Endothelial cell of hepatic sinusoid (primary cell): ENCODE measurements at regions not wholly inside any gene's neighbourhood (a gene's known extent, or its start where the extent isn't known, plus 50 kb on each side); places are given as distances from the start of the nearest gene placed in this dataset.
"Not testable (repeated sequence)": the region's sequence is repeated elsewhere in the genome, so short reads cannot be mapped to it uniquely, and the experiment has no call there.

Experiments used
- in situ Hi-C: cut with HindIII; loops from 2 replicates; pipeline ENCODE4 v1.10.0; 2017; ENCODE audit warnings: low sequenced_read_pairs

GRCh38 chr6:11961923-11962322, 50.2 kb upstream of the HIVEP1 start:
- in situ Hi-C loops = no loop called here

DNA sequence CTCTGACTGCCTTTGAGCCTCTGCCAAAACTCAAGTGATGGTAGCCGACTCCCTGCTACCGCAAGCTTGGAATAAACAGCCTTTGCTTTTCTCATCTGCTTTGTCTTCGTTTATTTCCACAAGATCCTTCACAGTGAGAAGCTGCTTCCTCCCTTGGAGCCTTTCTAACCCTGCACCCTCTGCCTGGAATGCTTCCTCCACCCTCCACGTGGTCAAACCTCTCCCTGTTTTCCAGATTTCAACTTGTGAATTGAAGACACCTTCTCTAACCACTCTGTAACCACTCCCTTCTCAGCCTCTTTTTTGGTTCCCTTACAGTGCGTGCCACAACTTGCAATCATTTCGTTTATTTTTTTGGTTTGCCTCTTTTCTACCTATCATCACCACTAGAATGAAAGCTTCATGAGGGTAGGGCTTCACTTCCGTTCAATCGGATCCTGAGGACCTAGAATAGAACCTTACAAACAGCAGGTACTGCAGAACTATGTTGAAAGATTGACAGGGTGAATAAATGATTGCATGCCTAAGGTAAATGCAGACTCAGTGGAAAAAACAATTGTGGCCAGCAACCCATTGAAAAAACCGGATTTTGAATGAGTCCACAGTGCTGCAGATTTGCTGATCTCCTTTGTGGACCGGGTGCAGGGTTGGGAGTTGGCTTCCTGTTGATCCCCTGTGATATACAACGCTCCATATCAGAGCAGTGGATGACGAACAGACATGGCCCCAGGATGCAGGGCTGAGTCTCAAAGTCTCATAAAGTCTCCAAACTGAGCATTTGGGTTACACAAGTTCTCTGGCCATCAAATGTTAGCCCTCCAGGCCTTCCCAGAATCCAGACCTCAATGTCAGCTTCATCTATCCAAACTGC, 51.0 kb upstream of the HIVEP1 start:
- in situ Hi-C loops = no loop called here

- in situ Hi-C loops = no loop called here
These were observed 55.3 kb upstream of the HIVEP1 start for GRCh38 chr6:11956781-11957180.

GRCh38 chr6:11953641-11954040, 58.5 kb upstream of the HIVEP1 start:
- in situ Hi-C loops = no loop called here

DNA sequence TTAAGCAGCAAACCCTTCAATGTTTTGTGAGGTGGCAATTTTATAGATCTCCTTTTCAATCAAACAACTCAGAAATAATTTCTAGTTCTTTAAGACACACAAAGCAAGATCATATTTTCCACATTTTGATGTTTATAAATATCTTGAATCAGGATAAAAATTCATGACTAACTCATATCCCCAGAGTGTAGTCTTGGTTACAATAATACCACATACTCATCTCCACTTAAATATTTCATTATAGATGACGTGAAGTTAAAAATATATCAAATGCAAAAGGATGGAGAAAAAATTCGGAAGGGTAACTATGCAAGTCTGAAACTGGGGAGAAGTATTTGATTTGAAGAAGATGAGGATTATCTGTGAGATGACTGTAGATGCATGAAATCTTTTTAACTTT, 59.8 kb upstream of the HIVEP1 start:
- in situ Hi-C loops = no loop called here

DNA sequence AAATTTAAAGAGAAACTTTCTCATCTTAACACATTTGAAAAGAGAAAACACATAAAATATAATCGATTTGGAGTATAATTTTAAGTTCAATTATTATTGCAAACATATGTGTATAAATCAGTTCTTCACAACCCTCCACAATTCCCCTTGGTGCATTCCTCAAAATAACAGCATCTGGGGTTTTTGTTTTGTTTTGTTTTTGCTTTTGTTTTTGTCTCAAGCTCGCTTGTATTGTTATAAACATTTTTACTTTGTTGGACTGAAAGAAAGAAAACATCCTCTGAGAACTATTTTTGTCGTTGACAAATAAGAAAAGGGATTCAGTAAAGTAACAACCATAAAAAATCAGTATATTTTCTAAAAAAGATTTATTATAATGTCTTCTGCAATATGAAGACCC, 60.2 kb upstream of the HIVEP1 start:
- in situ Hi-C loops = no loop called here

- in situ Hi-C loops = no loop called here
These were observed 62.0 kb upstream of the HIVEP1 start for GRCh38 chr6:11950109-11950508.

DNA sequence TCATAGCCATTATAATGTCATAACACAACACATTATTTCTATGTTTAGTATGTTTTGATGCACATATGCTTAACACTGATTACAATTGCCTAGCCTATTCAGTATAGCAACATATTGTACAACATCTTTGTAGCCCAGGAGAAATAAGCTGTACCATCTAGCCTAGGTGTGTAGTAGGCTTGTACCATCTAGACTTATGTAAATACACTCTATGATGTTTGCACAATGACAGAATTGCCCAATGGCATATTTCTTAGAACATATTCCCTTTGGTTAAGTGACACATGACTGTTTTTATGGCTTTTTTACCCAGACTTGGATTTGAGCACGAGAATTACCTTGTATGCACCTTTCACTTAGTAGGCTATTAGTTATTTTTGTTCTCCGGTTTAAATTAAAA, 64.5 kb upstream of the HIVEP1 start:
- in situ Hi-C loops = no loop called here

- in situ Hi-C loops = no loop called here
These were observed 65.0 kb upstream of the HIVEP1 start for GRCh38 chr6:11947063-11947462.

DNA sequence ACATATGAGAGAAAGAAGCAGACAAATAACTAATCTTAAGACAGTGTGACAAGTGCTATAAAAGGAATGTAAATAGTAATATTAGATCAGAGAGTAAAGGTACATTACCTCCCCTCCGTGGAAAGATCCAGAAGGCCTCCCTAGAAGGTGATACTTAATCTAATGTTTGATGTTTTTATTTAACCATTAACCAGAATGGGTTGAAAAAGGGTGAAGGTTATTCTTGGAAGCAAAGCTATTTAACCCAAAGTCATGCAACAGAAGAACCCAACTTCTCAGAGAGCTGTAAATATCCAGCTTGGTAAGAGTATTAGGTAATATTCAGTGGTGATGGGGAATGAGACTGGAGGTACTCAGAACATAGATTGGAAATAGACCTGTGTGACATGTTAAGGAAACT, 68.0 kb upstream of the HIVEP1 start:
- in situ Hi-C loops = no loop called here

DNA sequence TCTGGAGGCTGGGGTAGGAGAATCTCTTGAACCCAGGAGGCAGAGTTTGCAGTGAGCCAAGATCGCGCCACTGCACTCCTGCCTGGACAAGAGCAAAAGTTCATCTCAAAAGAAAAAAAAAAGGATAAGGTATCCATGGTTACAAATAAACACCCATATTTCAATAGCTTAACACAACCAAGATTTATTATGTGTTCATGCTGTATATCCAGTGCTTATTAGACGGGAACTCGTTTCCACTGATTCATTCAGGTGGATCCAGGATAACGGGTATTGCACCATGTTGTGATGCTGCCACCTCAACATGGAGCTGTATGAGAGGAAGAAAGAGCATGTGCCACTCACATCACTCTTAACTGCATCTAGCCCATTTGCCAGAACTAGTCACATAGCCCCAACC, 69.1 kb upstream of the HIVEP1 start:
- in situ Hi-C loops = no loop called here

- in situ Hi-C loops = no loop called here
These were observed 69.8 kb upstream of the HIVEP1 start for GRCh38 chr6:11942185-11942864.

DNA sequence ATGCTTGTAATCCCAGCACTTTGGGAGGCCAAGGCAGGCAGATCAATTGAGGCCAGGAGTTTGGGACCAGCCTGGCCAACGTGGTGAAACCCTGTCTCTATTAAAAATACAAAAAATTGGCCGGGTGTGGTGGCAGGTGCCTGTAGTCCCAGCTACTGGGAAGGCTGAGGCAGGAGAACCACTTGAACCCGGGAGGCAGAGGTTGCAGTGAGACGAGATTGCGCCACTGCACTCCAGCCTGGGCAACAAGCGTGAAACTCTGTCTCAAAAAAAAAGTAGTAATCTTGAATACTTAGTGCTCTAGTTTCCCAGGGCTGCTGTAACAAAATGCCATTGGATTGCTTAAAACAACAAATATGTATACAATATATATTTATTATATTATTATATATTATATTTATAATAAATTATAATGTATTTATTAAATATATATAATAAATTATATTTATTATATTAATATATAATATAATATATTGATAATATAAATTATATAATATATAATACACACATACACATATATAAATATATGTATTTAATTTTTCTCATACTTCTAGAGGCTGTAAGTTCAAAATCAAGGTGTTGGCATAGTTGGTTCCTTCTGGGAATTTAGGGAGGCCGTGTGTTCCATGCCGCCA, 71.5 kb upstream of the HIVEP1 start:
- in situ Hi-C loops = not testable (repeated sequence)

DNA sequence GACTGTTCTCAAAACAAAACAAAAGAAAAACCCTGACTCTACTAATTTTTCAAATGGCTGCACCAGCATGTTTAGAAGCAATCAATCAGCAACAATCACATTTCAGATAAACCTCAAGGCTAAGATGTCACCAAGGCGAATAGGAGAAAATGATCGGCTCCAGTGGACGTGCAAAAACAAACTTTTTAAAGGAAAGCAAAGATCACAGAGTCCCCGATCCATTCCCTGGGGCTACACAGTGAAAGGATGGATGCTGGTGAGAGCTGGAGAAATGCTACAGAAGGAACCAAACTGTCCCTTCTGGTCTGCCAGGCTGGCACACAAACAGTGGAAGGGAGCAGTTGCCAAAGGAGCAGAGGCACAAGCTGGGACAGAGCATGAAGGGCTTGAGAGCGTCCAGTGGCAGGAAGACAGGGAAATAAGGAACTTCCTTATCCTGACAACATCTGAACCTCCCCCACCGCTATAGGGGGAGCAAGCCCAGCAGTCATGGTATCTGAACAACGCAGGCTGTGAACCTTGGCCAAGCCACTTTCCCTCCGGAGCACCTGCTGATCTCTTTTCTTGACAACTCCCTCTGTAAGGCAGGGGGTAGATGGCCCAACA, 73.7 kb upstream of the HIVEP1 start:
- in situ Hi-C loops = no loop called here

GRCh38 chr6:11934638-11935037, 77.5 kb upstream of the HIVEP1 start:
- in situ Hi-C loops = no loop called here

- in situ Hi-C loops = not testable (repeated sequence)
These were observed 79.2 kb upstream of the HIVEP1 start for GRCh38 chr6:11932892-11933291.

DNA sequence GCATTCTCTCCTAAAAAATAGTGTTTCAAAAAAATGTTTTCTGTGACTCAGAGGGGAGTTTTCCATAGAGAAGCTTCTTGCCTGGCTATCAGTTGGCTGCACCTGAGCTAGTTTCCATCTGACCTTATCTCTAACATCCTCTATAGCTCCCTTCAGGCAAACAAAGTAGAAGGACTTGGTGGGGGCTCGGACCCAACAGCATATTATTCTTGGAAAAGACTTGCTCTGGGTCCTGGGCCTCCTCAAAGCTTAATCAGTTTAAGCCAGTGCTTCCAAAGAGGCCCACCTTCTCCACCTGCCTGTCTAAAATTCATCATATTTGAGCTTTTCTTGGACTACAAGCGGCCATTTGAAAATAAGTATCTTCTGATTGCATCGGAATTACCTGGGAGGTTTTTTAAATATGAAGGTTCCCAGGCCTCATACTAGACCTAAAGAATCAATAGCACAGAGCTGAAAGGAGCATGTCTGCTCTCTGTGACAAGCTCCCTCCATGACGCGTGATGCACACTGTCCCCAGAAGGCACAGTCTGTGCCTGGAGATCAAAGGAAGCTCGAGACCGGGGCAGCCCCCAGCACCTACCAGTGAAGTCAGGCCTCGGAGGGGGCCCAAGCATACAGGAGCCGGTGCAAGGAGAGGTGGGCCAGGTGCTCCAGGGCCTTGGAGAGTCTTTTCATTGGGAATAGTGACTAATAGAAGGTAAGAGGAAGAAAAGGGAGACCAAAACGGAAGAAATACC, 80.6 kb upstream of the HIVEP1 start:
- in situ Hi-C loops = no loop called here

GRCh38 chr6:11930834-11931233, 81.3 kb upstream of the HIVEP1 start:
- in situ Hi-C loops = not testable (repeated sequence)

- in situ Hi-C loops = no loop called here
These were observed 81.9 kb upstream of the HIVEP1 start for GRCh38 chr6:11930240-11930639.

DNA sequence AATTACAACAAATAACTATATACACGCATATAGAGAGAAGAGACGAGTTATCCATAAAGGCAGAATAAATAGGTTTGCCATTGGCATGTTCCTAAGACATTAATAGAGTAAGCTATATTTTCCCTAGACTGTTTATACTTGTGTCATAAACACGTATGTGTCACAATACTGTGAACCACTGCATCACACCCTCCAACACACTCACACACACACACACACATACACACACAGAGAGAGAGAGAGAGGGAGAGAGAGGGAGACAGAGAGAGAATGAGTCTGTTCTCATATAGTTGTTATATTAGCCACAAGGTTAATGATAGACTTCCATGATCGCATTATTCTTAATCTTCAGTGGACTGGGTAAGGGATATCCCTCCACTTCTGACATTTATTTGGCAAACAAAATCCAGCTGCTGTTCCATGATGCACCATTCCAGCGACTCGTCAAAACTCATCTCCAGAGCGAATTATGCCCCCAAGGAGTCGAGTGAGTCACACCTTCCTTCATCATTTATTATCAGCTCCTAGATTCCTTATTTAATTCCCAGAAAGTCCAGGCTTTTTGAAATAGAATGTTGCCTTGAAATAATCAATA, 82.8 kb upstream of the HIVEP1 start:
- in situ Hi-C loops = no loop called here
